GM13977 (cell line): ENCODE measurements at regions not wholly inside any gene's neighbourhood (a gene's known extent, or its start where the extent isn't known, plus 50 kb on each side); places are given as distances from the start of the nearest gene placed in this dataset.

ENCODE experiments used
- DNase-seq: peaks from one replicate; pipeline ENCODE4 v3.0.0; 2012; ENCODE audit warnings: low spot score
- in situ Hi-C: fragments of 300-500 bp; cut with MboI; formaldehyde crosslinking; loops from one replicate; pipeline ENCODE4 v1.12.0; 2022; ENCODE audit warnings: low sequenced_read_pairs, low pct_unique_long_range_greater_than_20kb, mixed read lengths, inconsistent platforms; ENCODE audit not compliant: unreplicated experiment
- TF ChIP-seq, protein P1 (sequence below): IDR thresholded peaks from 2 replicates; pipeline ENCODE4 v1.5.1; 2012; ENCODE audit warnings: mild to moderate bottlenecking, control low read depth; ENCODE audit not compliant: insufficient read depth; ENCODE audit errors: extremely low read depth, missing control alignments

DNA sequence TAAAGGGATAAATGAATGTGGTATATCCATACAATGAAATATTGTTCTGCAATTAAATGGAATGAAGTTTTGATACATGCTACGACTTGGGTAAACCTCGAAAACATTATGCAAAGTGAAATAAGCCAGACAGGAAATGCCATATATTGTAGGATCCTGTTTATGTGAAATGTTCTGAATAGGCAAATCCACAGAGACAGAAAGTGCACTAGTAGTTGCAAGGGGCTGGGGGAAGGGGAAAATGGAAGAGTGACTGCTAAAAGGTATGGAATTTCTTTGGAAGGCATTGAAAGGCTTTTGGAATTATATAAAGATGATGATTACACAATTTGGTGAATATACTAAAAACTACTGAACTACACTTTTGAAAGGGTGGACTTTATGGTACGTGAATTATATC lies 97.0 kb downstream of the FOXD1 start:
- TF ChIP-seq, protein P1, sequence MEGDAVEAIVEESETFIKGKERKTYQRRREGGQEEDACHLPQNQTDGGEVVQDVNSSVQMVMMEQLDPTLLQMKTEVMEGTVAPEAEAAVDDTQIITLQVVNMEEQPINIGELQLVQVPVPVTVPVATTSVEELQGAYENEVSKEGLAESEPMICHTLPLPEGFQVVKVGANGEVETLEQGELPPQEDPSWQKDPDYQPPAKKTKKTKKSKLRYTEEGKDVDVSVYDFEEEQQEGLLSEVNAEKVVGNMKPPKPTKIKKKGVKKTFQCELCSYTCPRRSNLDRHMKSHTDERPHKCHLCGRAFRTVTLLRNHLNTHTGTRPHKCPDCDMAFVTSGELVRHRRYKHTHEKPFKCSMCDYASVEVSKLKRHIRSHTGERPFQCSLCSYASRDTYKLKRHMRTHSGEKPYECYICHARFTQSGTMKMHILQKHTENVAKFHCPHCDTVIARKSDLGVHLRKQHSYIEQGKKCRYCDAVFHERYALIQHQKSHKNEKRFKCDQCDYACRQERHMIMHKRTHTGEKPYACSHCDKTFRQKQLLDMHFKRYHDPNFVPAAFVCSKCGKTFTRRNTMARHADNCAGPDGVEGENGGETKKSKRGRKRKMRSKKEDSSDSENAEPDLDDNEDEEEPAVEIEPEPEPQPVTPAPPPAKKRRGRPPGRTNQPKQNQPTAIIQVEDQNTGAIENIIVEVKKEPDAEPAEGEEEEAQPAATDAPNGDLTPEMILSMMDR = no peak
- in situ Hi-C loops = no loop called here
- no peak for DNase-seq

DNA sequence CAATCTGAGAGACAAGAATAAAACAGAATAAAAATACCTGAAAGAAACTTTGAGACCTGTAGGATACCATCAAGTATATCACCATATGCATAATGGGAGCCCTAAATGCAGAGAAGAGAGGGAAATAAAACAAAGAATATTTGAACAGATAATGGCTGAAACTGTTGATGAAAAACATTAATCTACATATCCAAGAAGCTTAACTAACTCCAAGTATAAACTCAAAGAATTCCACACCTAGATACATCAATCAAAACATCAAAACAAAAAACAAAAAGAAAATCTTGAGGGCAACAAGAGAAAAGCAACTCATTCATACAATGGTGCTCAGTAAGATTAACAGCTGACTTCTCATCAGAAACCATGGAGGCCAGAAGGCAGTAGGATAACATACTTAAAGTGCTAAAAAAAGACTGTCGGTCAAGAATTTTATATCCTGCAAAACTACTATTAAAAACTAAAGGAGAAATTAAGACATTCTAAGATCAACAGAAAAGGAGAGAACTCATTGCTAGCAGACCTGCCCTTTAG lies 101.6 kb downstream of the FOXD1 start:
- in situ Hi-C loops = no loop called here
- DNase-seq = no peak
- TF ChIP-seq, protein P1 = no peak

DNA sequence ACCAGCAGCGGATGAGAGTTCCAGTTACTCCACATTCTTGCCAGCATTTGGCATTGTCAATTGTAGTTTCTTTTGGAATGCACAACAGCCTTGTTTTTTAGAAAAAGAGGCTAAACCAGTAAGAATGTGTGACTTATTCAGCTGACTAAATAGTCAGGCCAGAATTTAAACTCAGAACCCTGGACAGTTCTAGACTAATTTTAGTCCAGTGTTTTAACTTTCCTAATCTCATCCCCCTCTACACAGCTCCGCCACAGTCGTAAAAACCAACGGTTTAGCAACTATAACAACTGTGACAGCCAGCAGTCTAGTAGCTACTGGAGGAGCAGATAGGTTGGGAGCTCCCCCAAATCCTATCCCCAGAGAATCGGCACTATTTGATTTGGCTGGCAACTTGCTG lies 103.7 kb downstream of the FOXD1 start:
- DNase-seq = no peak
- TF ChIP-seq, protein P1 = no peak
- in situ Hi-C loops = no loop called here

DNA sequence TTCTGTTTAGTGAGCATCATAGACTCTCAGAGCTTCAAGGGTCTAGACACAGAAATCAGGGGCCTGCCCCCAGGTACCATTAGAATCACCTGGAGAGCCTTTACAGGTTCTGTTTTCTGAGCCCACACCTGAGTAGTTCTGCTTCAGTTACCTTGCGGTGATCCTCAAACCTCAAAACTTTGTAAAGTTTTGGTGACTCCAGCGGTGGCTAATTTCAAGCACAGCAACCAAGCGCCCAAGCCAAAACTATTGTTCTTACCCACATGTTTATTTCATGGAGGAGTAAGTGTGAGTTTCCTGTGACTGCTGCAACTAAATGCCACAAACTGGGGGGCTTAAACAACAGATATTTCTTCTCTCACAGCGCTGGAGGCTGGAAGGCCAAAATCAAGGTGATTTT lies 108.9 kb downstream of the FOXD1 start:
- no peak for DNase-seq
- in situ Hi-C loops = no loop called here
- TF ChIP-seq, protein P1 = no peak

DNA sequence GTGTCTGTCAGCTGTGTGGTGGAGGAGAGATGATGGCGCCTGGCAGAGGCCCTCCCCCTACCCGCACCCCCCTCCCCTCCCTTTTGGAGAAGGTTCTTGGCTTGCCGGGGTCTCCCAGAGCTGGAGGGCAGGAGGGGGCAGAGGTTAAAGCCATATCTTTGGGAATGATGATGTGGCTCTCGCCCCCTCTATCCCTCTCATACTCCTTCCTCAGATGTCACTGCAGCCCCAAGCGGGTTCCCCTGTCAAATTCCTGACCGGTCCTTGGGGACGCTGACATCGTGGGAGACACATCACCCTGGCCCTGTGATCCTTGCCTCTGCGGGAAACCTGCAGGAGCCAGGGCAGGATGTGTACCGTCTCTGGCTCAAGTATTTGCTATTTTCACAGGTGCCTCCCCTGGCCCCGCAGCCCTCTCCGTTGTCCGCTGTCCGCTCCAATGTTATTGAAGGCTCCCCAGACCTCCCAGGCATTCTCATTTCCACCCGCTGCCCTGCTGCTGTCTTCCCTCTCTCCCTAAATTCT lies 109.5 kb downstream of the FOXD1 start:
- DNase-seq = no peak
- TF ChIP-seq, protein P1 = no peak
- in situ Hi-C loops = no loop called here

DNA sequence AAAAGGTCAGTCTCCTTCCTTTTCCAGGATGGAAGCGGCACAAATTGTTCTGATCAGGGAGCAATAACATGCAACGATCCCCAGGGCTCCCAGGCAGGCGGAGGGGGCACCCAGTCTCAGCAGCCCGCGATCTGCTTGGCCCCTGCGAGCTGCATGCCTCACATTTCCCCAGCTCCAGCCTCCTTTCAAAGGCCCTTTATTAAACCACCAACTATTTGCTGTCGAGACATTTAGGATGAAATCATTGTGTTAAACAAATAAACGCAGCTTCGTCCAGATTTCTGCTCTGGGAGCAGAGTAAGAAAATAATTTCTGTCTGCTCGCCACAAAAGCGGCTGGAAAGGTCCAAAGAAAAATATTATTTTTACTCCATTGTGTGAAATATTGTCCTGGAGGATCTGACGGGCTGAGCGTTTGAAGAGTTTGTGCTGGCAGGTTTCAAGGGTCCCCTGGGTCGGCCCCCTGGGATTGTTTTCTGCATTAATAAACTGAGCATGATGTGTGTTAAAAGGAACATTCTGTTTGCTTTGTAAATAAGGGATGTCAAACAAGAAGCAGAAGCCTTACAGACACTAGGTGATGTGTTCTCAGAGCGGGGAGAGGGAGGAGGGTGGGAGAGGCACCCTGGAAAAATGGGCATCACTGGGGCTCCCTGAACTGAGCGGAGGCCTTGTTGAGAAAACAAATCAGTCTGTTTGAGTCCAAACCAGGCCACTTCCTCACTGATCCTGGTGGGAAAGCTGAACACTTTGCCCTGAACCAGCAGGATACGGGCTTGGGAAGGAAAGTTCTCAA lies 110.1 kb downstream of the FOXD1 start:
- in situ Hi-C loops = no loop called here
- DNase-seq = no peak
- TF ChIP-seq, protein P1 = no peak
